HG03066 (cell line): ENCODE measurements at regions not wholly inside any gene's neighbourhood (a gene's known extent, or its start where the extent isn't known, plus 50 kb on each side); places are given as distances from the start of the nearest gene placed in this dataset.

Experiments used
- ATAC-seq: cut with Tn5 transposase; IDR thresholded peaks from one replicate; pipeline ENCODE4 v1.9.1; 2021; ENCODE audit warnings: low read depth; ENCODE audit not compliant: unreplicated experiment

DNA sequence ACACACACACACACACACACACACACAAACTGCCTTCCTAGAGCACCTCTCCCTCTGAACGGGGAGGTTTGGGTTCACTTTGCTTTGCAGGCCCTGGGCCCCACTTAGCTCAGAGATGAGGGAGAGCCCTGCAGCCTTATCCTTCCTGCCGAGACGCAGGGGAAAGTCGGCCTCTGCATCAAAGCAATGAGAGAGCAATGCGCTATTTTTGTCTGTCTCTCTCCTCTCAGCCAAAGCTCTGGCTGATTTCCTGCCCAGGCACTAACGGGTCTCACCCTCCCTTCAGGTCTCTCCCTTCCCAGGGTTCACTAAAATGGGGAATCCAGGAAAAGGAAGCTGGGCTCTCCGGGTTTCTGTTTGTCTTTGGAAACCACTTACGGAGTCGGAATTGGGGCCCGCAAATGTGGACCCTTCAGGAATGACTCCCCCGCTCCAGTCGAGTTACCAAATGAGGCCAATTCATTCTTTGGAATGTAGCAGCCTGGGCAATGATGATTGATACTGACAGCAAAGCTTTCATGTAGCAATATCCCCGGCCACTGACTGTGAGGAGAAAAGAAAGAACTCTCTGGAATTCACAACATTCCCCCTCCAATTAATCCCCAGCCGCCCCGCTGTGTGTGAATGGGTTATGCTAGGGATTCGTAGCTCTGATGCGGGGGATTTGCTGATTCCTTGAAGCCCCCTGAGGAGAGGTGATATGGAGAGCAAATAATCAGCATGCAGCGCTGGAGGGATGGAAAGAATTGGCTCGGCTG lies 61.5 kb upstream of the WLS start:
- ATAC-seq: no peak

DNA sequence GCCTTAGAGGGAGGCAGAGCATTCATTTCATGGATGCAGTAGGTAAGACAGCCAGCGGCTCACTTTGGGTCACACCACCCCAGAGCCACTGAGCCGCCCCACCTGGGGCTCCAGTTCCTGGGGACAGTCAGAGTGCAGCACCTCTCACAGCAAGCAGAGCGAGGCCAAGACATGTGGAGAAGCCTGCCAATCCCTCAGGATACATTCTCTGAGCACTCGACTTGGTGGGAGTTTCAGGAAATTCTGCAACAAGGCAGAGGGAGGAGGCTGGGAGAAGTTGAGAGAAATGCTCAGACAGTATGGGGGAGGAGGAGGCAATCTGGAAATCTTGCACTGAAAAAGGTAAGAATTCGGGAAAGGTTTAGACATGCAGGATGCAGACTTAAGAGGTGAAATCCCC lies 60.8 kb upstream of the WLS start:
- ATAC-seq: no peak

DNA sequence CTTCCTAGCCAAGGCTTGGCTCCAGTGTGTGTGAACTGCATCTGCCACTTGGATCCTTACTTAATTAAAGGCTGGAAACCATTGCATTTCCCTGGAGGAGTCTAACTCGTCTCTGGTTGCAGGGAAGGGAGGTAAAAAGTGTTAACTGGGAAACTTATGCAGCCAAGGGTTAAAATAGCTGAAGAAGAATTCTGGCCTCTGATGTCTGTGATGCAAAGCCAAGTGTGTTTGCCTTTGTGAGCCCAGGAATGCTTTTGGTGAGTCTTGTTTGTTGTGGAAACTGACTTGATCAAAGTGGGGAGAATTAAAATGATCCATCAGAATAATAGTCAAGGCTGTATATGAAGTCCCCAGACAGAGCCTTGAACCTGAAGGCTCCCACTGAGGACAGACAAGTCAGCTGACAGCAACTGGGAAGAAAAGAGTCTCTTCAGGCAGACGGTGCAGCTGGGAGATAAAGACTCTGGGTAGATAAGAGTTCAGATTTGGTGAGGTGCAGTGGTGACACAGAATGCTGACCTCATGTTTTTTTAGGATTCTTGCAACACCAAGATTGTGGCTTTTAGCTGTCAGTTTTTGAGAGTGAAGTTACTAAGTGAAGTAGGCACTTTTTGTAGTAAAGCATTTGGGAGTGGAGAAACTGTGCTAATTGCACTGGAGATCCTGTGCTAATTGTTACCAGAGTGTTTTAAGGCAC lies 59.5 kb upstream of the WLS start:
- no peak for ATAC-seq

DNA sequence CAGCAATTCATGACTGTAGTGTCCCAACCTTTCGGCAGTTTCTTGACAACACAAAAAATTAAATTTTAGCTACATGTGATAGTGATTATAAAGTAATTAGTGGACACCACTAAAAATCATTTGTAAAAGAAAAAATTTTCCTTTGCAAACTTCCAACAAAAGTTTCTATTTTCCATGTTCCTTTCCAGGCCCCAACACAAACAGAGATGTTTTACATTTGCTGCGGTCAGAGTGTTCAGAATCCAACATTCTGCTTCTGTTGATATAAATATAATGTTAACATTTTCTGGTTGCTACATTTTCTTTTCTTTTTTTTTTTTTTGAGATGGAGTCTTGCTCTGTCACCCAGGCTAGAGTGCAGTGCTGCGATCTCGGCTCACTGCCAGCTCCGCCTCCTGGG lies 54.9 kb upstream of the WLS start:
- ATAC-seq: no peak

DNA sequence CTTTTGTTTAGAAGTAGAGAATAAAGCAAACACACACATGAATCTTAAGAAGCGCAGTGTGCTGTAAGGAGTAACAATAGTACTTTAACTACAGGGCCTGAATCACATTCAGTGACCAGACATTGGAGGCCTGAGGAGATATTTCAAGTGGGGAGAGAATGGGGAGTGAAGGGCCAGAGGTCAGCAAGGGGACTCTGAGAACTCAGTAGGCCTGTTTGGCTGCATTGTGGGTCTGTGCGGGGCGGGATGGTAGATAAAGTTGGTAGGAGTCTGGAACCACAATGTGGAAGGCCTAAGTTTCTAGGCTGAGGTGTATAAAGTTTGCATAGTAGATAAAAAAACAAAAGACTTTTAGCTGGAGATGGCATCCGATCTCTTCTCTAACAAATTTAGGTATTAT lies 52.7 kb upstream of the WLS start:
- no peak for ATAC-seq

DNA sequence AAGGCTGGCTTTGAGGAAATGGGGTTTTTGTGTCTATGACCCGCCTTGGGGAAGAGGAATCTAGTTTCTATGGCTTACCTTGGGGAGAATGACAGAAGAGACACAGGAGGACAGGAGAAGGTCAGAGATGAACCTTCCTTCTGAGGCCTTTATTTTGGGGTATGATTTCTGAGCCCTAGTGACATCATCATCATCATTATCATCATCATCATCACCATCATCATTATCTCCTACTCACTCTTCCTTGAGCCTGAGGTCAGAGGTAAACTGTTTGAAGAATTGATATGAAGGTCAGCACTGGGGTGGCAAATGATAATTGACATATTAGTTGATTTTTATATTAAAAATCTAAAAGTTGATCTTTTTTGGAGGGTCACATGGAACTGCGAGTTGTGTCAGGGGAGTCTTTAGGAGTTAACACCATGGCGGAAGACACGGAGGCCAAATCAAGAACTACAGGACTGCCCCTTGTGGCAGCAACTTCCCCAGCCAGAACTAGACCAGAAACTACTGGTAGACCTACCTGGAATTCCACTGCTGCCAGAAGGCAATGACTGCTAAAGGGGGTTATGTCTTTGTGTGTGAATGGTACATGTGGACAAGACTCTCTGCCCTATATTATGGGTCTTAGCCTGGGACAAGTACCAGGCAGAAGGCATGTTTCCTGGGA lies 49.8 kb upstream of the WLS start:
- no peak for ATAC-seq
